K562 (cell line): ENCODE measurements at regions not wholly inside any gene's neighbourhood (a gene's known extent, or its start where the extent isn't known, plus 50 kb on each side); places are given as distances from the start of the nearest gene placed in this dataset.

ENCODE experiments used
- ATAC-seq: fragments of 200-7000 bp; cut with Tn5 transposase; 3 replicates; pipeline ENCODE4 v1.9.1; 2020; ENCODE audit warnings: moderate library complexity
- BruUV-seq: library from RNA; stranded (reverse); fragments of 400-500 nt; replicated peaks from 2 replicates; lab custom pipeline; 2021; lab: Mats Ljungman, UMichigan
- CTCF ChIA-PET: fragments of 300-600 bp; formaldehyde crosslinking; extraction: SDS; loops from one replicate; lab custom pipeline; 2021; ENCODE audit warnings: low intra/inter-chr PET ratio; lab: Yijun Ruan, JAX
- POLR2A ChIA-PET: fragments of 300-600, 350-650 bp; sonication (Branson Sonifier 250); formaldehyde crosslinking; extraction: SDS; loops from one replicate; lab custom pipeline; 2021; ENCODE audit warnings: antibody characterized with exemption, inconsistent platforms; lab: Yijun Ruan, JAX
- DNase-seq, 4 experiments: peaks; one replicate each; pipeline versions ENCODE4 v3.0.0 to v3.0.0-alpha.2; 2011 to 2018; ENCODE audit warnings: low spot score in 3 of 4, mixed read lengths in 3 of 4; ENCODE audit errors: extremely low read depth in 1 of 4
- FAIRE-seq: peaks from 2 replicates; lab custom pipeline; 2011; peaks lifted over from hg19 to GRCh38; lab: Jason Lieb, UNC
- H2AFZ ChIP-seq: 2 replicates; pipeline ENCODE4 v1.6.0; 2011; ENCODE audit warnings: low read depth, low read length, control low read depth, inconsistent platforms
- H3K27ac ChIP-seq: fragments of 200-600 bp; 3 replicates; pipeline ENCODE4 v1.8.0; 2011; ENCODE audit warnings: low read depth, mild to moderate bottlenecking, control low read depth, inconsistent platforms, low read length, moderate library complexity, mixed read lengths; ENCODE audit errors: extremely low read depth
- H3K27me3 ChIP-seq, 2 experiments: fragments of 300-600 bp in 1 of 2; 2 replicates in 1 of 2; 3 replicates in 1 of 2; pipeline versions ENCODE4 v1.6.0 to v1.8.0; 2011; ENCODE audit warnings: inconsistent platforms in 2 of 2, low read length in 2 of 2, mild to moderate bottlenecking in 1 of 2, mixed read lengths in 1 of 2, moderate library complexity in 1 of 2; ENCODE audit not compliant: control insufficient read depth in 2 of 2, insufficient read depth in 2 of 2
- H3K36me3 ChIP-seq: fragments of 300-600 bp; 3 replicates; pipeline ENCODE4 v1.8.0; 2011; ENCODE audit warnings: mild to moderate bottlenecking, low read length, inconsistent platforms; ENCODE audit not compliant: control insufficient read depth, insufficient read depth
- H3K4me1 ChIP-seq, 2 experiments: fragments of 200-600 bp in 1 of 2; replicated peaks in 1 of 2; 2 replicates in 1 of 2; 3 replicates in 1 of 2; pipeline versions ENCODE4 v1.5.1 to v1.8.0; 2011; ENCODE audit warnings: inconsistent platforms in 2 of 2, low read length in 2 of 2, mild to moderate bottlenecking in 1 of 2, mixed read lengths in 1 of 2, moderate library complexity in 1 of 2; ENCODE audit not compliant: control insufficient read depth in 2 of 2, insufficient read depth in 2 of 2
- H3K4me2 ChIP-seq: 2 replicates; pipeline ENCODE4 v1.6.1; 2011; ENCODE audit warnings: low read length, control low read depth, inconsistent platforms, mixed read lengths; ENCODE audit not compliant: insufficient read depth
- H3K4me3 ChIP-seq: fragments of 200-600 bp; sonication (generic), shearing (Covaris generic); 2 replicates; pipeline ENCODE4 v1.5.1; 2016; ENCODE audit warnings: control low read depth, inconsistent platforms
- H3K79me2 ChIP-seq: fragments of 200-600 bp; 3 replicates; pipeline ENCODE4 v1.8.0; 2011; ENCODE audit warnings: low read length, inconsistent platforms; ENCODE audit not compliant: control insufficient read depth, insufficient read depth
- H3K9ac ChIP-seq, 2 experiments: 2 replicates each; pipeline versions ENCODE4 v1.6.0 to v1.6.1; 2011; ENCODE audit warnings: low read depth in 2 of 2, low read length in 2 of 2, control low read depth in 1 of 2, inconsistent platforms in 1 of 2, mild to moderate bottlenecking in 1 of 2, mixed read lengths in 1 of 2; ENCODE audit not compliant: insufficient read depth in 1 of 2
- H3K9me1 ChIP-seq: one replicate; pipeline ENCODE4 v1.6.0; 2011; ENCODE audit warnings: inconsistent platforms, mild to moderate bottlenecking, low read length, moderate library complexity; ENCODE audit not compliant: control insufficient read depth, insufficient read depth
- H3K9me3 ChIP-seq: replicated peaks from 2 replicates; pipeline ENCODE4 v1.5.1; 2011; ENCODE audit warnings: low read depth, low read length, inconsistent platforms; ENCODE audit not compliant: control insufficient read depth, insufficient read depth
- H4K20me1 ChIP-seq: replicated peaks from 2 replicates; pipeline ENCODE4 v1.6.1; 2011; ENCODE audit warnings: low read length, inconsistent platforms, mixed read lengths; ENCODE audit not compliant: control insufficient read depth, insufficient read depth
- ARID3B ChIP-seq: fragments of 250-450 bp; sonication (Bioruptor Pico); IDR thresholded peaks from 2 replicates; pipeline ENCODE4 v1.4.0; 2020; ENCODE audit warnings: borderline replicate concordance
- CBX8 ChIP-seq: fragments of 200-600 bp; sonication (generic); IDR thresholded peaks from 2 replicates; pipeline ENCODE4 v1.6.1; 2012; ENCODE audit warnings: borderline replicate concordance, mixed run types, low read depth, mild to moderate bottlenecking, moderate library complexity, mixed read lengths, low read length, control low read depth, inconsistent platforms; ENCODE audit not compliant: poor library complexity, severe bottlenecking; ENCODE audit errors: extremely low read depth
- DIDO1 ChIP-seq: fragments of 450-650 bp; IDR thresholded peaks from 2 replicates; pipeline ENCODE4 v1.6.1; 2016; ENCODE audit warnings: low read depth, missing biosample characterization, missing genetic modification characterization
- FOXP4 ChIP-seq: sonication (generic); formaldehyde crosslinking; IDR thresholded peaks from 2 replicates; pipeline ENCODE4 v1.8.0; 2022; ENCODE audit warnings: mild to moderate bottlenecking, missing genetic modification reagents, borderline replicate concordance
- HIVEP1 ChIP-seq: fragments of 250-450 bp; sonication (Bioruptor Pico); IDR thresholded peaks from 2 replicates; pipeline ENCODE4 v1.4.0; 2020; ENCODE audit warnings: mild to moderate bottlenecking
- ID3 ChIP-seq, 2 experiments: fragments of 250-450 bp in 1 of 2; fragments of 450-650 bp in 1 of 2; sonication (Bioruptor Pico) in 1 of 2; IDR thresholded peaks; 2 replicates each; pipeline versions ENCODE4 v1.6.1 to v1.8.0; 2016 to 2021; ENCODE audit warnings: mild to moderate bottlenecking in 2 of 2, moderate library complexity in 2 of 2, missing compliant biosample characterization in 1 of 2, missing genetic modification characterization in 1 of 2
- IRF2 ChIP-seq: sonication (generic); formaldehyde crosslinking; IDR thresholded peaks from 2 replicates; pipeline ENCODE4 v1.8.1; 2022; ENCODE audit warnings: mild to moderate bottlenecking, missing genetic modification reagents
- PRDM10 ChIP-seq: fragments of 450-650 bp; IDR thresholded peaks from 2 replicates; pipeline ENCODE4 v1.6.1; 2018; ENCODE audit not compliant: partially characterized antibody
- RBM17 ChIP-seq: fragments of 200-400 bp; formaldehyde crosslinking; IDR thresholded peaks from 2 replicates; pipeline ENCODE4 v1.6.1; 2017; ENCODE audit warnings: low read depth, mild to moderate bottlenecking, low read length, borderline replicate concordance
- WGBS: fragments of 100-300 bp; shearing (Covaris generic); methylation state at CpG from one replicate; pipeline ENCODE4 v1.1.6; 2016; ENCODE audit warnings: low coverage, mixed read lengths; ENCODE audit not compliant: insufficient coverage; ENCODE audit errors: missing lambda C conversion rate; 5-methylcytosine and 5-hydroxymethylcytosine counted together
- in situ Hi-C: fragments of 300-500 bp; cut with MboI; formaldehyde crosslinking; loops from 4 replicates; pipeline ENCODE4 v1.15.0; 2018; ENCODE audit warnings: inconsistent platforms, mixed read lengths
- intact Hi-C: fragments of 100-400 bp; cut with micrococcal nuclease; formaldehyde crosslinking; loops from 2 replicates; pipeline ENCODE4 v1.14.2; 2022
- TF ChIP-seq, protein P1 (sequence below): fragments of 450-650 bp; conservative IDR thresholded peaks from 2 replicates; pipeline ENCODE4 v1.6.1; 2016; ENCODE audit warnings: missing genetic modification characterization, low read depth, mild to moderate bottlenecking, control low read depth, missing compliant biosample characterization

- no peak for TF ChIP-seq PRDM10
- TF ChIP-seq CBX8, result no peak
- TF ChIP-seq RBM17, result no peak
- TF ChIP-seq FOXP4, result no peak
These were observed 492.5 kb upstream of the ADGRL2 start (continued) for GRCh38 chr1:81308191-81308590.

DNA sequence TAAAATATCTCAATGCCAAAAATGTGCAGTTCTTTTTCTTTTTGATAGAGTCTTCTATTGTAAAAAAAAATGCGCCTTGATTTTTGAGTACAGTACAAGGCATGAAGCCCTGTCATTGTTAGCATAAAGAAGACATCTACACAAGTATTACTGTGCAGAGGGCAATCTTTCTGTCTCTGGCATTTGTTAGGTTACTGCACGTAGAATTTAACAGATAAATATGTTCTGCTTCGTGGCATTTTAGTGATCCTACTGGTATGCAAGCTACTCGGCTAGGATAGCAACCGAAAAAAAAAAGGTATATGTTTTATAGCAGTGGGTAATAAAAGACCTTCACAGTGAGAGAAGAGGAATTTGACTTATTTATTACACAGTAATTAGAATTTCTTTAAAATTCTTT lies 492.9 kb upstream of the ADGRL2 start:
- no TSS peak for BruUV-seq
- no peaks in the 10 kb centered on the region for H3K9me3 ChIP-seq
- H3K9ac ChIP-seq, result no peak overlapping the region
- in situ Hi-C loops, result no loop called here
- DNase-seq, result no peak
- intact Hi-C loops, result no loop called here
- no peaks in the 10 kb centered on the region for H3K9me1 ChIP-seq
- no peak overlapping the region for H3K4me2 ChIP-seq
- POLR2A ChIA-PET, result no interaction called here
- H4K20me1 ChIP-seq, result no peaks in the 10 kb centered on the region
- no peak overlapping the region for H2AFZ ChIP-seq
- CTCF ChIA-PET, result no interaction called here
- no peaks in the 10 kb centered on the region for H3K36me3 ChIP-seq
- H3K27ac ChIP-seq, result no peak overlapping the region
- no peaks in the 10 kb centered on the region for H3K4me1 ChIP-seq
- no peak for FAIRE-seq
- no peaks in the 10 kb centered on the region for H3K27me3 ChIP-seq
- no peaks in the 10 kb centered on the region for H3K79me2 ChIP-seq
- 2% methylated on average over 5 of the region's 5 CpGs for WGBS
- ATAC-seq, result no peak
- no peak overlapping the region for H3K4me3 ChIP-seq
- TF ChIP-seq ARID3B (CRISPR knock-in tag) (no peak), IRF2 (no peak), HIVEP1 (no peak), DIDO1 (tag) (no peak), ID3 (CRISPR knock-in tag; IDR thresholded peaks at IDR 0.05) (no peak), ID3 (tag; IDR thresholded peaks at IDR 0.05) (no peak)
- TF ChIP-seq, protein P1, sequence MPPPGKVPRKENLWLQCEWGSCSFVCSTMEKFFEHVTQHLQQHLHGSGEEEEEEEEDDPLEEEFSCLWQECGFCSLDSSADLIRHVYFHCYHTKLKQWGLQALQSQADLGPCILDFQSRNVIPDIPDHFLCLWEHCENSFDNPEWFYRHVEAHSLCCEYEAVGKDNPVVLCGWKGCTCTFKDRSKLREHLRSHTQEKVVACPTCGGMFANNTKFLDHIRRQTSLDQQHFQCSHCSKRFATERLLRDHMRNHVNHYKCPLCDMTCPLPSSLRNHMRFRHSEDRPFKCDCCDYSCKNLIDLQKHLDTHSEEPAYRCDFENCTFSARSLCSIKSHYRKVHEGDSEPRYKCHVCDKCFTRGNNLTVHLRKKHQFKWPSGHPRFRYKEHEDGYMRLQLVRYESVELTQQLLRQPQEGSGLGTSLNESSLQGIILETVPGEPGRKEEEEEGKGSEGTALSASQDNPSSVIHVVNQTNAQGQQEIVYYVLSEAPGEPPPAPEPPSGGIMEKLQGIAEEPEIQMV (tag), result no peak
